PC-9 (cell line): ENCODE measurements at regions not wholly inside any gene's neighbourhood (a gene's known extent, or its start where the extent isn't known, plus 50 kb on each side); places are given as distances from the start of the nearest gene placed in this dataset.

ENCODE experiments used
- EZH2 ChIP-seq: fragments of 200-600 bp; sonication (generic); IDR thresholded peaks from 2 replicates; pipeline ENCODE4 v1.8.0; 2017; ENCODE audit warnings: antibody characterized with exemption, low read depth
- TF ChIP-seq, protein P1 (sequence below): fragments of 200-600 bp; sonication (generic); conservative IDR thresholded peaks from 2 replicates; pipeline ENCODE4 v1.6.1; 2017; ENCODE audit warnings: mixed run types, antibody characterized with exemption, mild to moderate bottlenecking, moderate library complexity

DNA sequence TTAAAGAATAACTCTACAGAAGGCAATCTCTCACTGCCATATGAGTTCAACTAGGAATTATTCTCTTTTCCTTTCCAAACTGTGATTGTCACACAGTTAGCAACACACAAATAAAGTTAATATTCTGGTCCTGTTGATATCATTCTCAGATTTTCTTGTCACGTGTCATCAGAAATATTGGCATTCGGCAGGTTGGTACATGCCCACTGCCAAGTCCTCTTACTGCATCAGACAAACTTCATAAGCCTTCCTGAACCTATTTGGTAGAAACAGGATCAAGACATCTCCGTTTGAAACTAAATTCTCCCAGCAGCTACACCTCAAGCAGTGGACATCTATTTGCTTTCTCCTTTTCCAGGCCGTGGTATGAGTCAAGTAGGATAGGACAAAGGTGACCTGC is 177.9 kb upstream of the SOX2 start:
- TF ChIP-seq, protein P1, sequence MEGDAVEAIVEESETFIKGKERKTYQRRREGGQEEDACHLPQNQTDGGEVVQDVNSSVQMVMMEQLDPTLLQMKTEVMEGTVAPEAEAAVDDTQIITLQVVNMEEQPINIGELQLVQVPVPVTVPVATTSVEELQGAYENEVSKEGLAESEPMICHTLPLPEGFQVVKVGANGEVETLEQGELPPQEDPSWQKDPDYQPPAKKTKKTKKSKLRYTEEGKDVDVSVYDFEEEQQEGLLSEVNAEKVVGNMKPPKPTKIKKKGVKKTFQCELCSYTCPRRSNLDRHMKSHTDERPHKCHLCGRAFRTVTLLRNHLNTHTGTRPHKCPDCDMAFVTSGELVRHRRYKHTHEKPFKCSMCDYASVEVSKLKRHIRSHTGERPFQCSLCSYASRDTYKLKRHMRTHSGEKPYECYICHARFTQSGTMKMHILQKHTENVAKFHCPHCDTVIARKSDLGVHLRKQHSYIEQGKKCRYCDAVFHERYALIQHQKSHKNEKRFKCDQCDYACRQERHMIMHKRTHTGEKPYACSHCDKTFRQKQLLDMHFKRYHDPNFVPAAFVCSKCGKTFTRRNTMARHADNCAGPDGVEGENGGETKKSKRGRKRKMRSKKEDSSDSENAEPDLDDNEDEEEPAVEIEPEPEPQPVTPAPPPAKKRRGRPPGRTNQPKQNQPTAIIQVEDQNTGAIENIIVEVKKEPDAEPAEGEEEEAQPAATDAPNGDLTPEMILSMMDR: no peak
- no peak for TF ChIP-seq EZH2
